K562 (cell line): ENCODE measurements at regions not wholly inside any gene's neighbourhood (a gene's known extent, or its start where the extent isn't known, plus 50 kb on each side); places are given as distances from the start of the nearest gene placed in this dataset.

ENCODE experiments used
- PATZ1 ChIP-seq: fragments of 250-450 bp; sonication (Bioruptor Pico); IDR thresholded peaks from 2 replicates; pipeline ENCODE4 v1.5.0; 2020; ENCODE audit warnings: mild to moderate bottlenecking, borderline replicate concordance
- RERE ChIP-seq: sonication (generic); formaldehyde crosslinking; IDR thresholded peaks from 2 replicates; pipeline ENCODE4 v1.8.0; 2023; ENCODE audit warnings: missing genetic modification reagents, mild to moderate bottlenecking, borderline replicate concordance
- SIN3A ChIP-seq, 2 experiments: fragments of 150-350 bp in 1 of 2; IDR thresholded peaks; 2 replicates each; pipeline ENCODE4 v1.6.1; 2011 to 2016; ENCODE audit warnings: borderline replicate concordance in 2 of 2, low read depth in 2 of 2, low read length in 2 of 2, mild to moderate bottlenecking in 2 of 2, moderate library complexity in 2 of 2; ENCODE audit not compliant: control insufficient read depth in 1 of 2

- no peak for TF ChIP-seq PATZ1 (CRISPR knock-in tag)
- no peak for TF ChIP-seq SIN3A (IDR thresholded peaks at IDR 0.05; ENCODE audit: borderline replicate concordance in 2 of 2, control insufficient read depth in 1 of 2, low read depth in 2 of 2, low read length in 2 of 2)
- no peak for TF ChIP-seq RERE (CRISPR knock-in tag)
These were observed 79.7 kb upstream of the KCTD1 start for GRCh38 chr18:26628017-26628416.
